ENCODE measurements at regions not wholly inside any gene's neighbourhood (a gene's known extent, or its start where the extent isn't known, plus 50 kb on each side); places are given as distances from the start of the nearest gene placed in this dataset.

DNA sequence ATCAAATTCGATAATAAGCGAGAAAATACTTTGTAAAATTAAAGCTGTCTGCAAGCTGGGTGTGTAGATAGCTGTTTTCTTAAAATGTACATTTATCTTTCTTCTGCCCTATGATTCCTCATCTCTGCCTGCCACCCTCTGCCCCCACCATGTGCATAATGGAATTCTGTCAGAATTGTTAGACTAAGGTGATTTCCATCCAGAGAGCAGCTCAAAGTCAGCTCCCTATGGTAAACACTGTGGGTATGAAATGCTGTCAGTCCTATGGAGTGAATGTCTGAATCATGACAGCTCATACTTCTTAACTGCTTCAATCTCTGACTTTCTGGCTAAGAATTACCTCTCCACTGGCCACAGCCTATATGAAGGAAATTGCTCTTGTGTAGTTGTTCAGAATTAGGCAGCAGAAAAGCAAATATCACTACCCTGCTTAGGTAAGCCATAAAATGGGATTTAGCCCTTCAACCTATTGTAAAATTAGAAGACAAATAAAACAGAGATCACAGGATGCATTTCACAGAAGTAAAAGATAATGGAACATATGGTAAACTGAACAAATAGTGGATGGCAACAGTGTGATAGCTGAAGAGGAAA lies 137.7 kb downstream of the CD8B2 start:
- TF ChIP-seq, protein P1, sequence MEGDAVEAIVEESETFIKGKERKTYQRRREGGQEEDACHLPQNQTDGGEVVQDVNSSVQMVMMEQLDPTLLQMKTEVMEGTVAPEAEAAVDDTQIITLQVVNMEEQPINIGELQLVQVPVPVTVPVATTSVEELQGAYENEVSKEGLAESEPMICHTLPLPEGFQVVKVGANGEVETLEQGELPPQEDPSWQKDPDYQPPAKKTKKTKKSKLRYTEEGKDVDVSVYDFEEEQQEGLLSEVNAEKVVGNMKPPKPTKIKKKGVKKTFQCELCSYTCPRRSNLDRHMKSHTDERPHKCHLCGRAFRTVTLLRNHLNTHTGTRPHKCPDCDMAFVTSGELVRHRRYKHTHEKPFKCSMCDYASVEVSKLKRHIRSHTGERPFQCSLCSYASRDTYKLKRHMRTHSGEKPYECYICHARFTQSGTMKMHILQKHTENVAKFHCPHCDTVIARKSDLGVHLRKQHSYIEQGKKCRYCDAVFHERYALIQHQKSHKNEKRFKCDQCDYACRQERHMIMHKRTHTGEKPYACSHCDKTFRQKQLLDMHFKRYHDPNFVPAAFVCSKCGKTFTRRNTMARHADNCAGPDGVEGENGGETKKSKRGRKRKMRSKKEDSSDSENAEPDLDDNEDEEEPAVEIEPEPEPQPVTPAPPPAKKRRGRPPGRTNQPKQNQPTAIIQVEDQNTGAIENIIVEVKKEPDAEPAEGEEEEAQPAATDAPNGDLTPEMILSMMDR (IDR thresholded peaks at IDR 0.05; ENCODE audit: poor library complexity): no peak
- TF ChIP-seq EZH2 (IDR thresholded peaks at IDR 0.05; ENCODE audit: borderline replicate concordance) (no peak), EZH2phosphoT487 (IDR thresholded peaks at IDR 0.05; ENCODE audit: low read depth, severe bottlenecking, unreplicated experiment) (no peak)

Data from hepatocyte (in vitro differentiated cells).